Mesothelial cell of epicardium (in vitro differentiated cells): ENCODE measurements at regions not wholly inside any gene's neighbourhood (a gene's known extent, or its start where the extent isn't known, plus 50 kb on each side); places are given as distances from the start of the nearest gene placed in this dataset.
"Not testable (repeated sequence)": the region's sequence is repeated elsewhere in the genome, so short reads cannot be mapped to it uniquely, and the experiment has no call there.

Source experiments
- DNase-seq, 2 experiments: peaks; one replicate each; pipeline ENCODE4 v3.0.0; 2021; ENCODE audit warnings: low spot score in 2 of 2; ENCODE audit not compliant: unreplicated experiment in 2 of 2
- H3K27ac Mint-ChIP-seq: 2 replicates; pipeline ENCODE4 v1.8.0; 2021; ENCODE audit warnings: mixed read lengths
- H3K27me3 Mint-ChIP-seq: 2 replicates; pipeline ENCODE4 v1.8.0; 2021; ENCODE audit warnings: low read depth, mixed read lengths
- H3K36me3 Mint-ChIP-seq: 2 replicates; pipeline ENCODE4 v1.8.0; 2021; ENCODE audit warnings: mixed read lengths
- H3K4me1 Mint-ChIP-seq: 2 replicates; pipeline ENCODE4 v1.8.0; 2021; ENCODE audit warnings: mixed read lengths
- H3K4me3 Mint-ChIP-seq: 2 replicates; pipeline ENCODE4 v1.8.0; 2021; ENCODE audit warnings: mild to moderate bottlenecking, moderate library complexity, mixed read lengths
- H3K9me3 Mint-ChIP-seq: 2 replicates; pipeline ENCODE4 v1.8.0; 2021; ENCODE audit warnings: mixed read lengths
- TF ChIP-seq, protein P1 (sequence below): fragments of 200-600 bp; sonication (generic); IDR thresholded peaks from one replicate; pipeline ENCODE4 v1.5.0; 2021; ENCODE audit warnings: antibody characterized with exemption; ENCODE audit not compliant: unreplicated experiment

DNA sequence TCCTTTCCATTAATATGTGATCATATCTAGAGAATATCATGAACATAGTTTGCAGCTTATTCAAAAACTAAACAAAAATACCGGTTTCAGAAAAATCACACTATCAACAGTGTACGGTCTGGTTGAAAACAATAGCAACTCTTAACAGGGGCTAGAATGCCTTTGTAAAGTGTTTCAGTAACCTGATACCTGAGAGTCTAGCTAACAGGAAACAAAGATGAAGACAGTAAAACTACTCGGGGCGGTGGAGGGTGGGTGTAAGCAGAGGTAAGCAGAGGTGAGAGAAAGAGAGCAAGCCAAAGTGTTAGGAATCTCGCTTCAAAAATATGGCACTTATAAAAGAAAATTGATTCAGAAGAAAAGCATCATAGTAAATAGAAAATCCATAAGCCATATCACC is 109.0 kb upstream of the RGPD4 start:
- Mint-ChIP-seq H3K27me3 (no peaks in the 10 kb centered on the region), H3K4me1 (peaks cover 10% of the 10 kb centered on the region), H3K27ac (no peak overlapping the region), H3K36me3 (no peaks in the 10 kb centered on the region), H3K4me3 (no peak overlapping the region), H3K9me3 (no peaks in the 10 kb centered on the region)
- TF ChIP-seq, protein P1, sequence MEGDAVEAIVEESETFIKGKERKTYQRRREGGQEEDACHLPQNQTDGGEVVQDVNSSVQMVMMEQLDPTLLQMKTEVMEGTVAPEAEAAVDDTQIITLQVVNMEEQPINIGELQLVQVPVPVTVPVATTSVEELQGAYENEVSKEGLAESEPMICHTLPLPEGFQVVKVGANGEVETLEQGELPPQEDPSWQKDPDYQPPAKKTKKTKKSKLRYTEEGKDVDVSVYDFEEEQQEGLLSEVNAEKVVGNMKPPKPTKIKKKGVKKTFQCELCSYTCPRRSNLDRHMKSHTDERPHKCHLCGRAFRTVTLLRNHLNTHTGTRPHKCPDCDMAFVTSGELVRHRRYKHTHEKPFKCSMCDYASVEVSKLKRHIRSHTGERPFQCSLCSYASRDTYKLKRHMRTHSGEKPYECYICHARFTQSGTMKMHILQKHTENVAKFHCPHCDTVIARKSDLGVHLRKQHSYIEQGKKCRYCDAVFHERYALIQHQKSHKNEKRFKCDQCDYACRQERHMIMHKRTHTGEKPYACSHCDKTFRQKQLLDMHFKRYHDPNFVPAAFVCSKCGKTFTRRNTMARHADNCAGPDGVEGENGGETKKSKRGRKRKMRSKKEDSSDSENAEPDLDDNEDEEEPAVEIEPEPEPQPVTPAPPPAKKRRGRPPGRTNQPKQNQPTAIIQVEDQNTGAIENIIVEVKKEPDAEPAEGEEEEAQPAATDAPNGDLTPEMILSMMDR: no peak
- no peak for DNase-seq

GRCh38 chr2:107719141-107719540 is 107.6 kb upstream of the RGPD4 start:
- H3K9me3 Mint-ChIP-seq: no peaks in the 10 kb centered on the region

GRCh38 chr2:107719836-107720235 is 106.9 kb upstream of the RGPD4 start:
- Mint-ChIP-seq H3K9me3 (no peaks in the 10 kb centered on the region), H3K4me1 (peaks cover 10% of the 10 kb centered on the region), H3K4me3 (no peak overlapping the region), H3K27me3 (no peaks in the 10 kb centered on the region), H3K36me3 (no peaks in the 10 kb centered on the region), H3K27ac (no peak overlapping the region)
- DNase-seq: no peak
- TF ChIP-seq, protein P1: no peak

More at GRCh38 chr2:107719141-107719540, 107.6 kb upstream of the RGPD4 start:
- Mint-ChIP-seq H3K4me1 (peaks cover 10% of the 10 kb centered on the region), H3K27me3 (no peaks in the 10 kb centered on the region), H3K4me3 (no peak overlapping the region), H3K36me3 (no peaks in the 10 kb centered on the region), H3K27ac (no peak overlapping the region)
- TF ChIP-seq, protein P1: no peak
- DNase-seq: no peak

- no peaks in the 10 kb centered on the region for H3K9me3 Mint-ChIP-seq
- H3K27me3 Mint-ChIP-seq: no peaks in the 10 kb centered on the region
- H3K36me3 Mint-ChIP-seq: no peaks in the 10 kb centered on the region
- no peak for DNase-seq
- peaks cover 10% of the 10 kb centered on the region for H3K4me1 Mint-ChIP-seq
- TF ChIP-seq, protein P1: no peak
- no peak overlapping the region for H3K27ac Mint-ChIP-seq
- no peak overlapping the region for H3K4me3 Mint-ChIP-seq
Measured at GRCh38 chr2:107721178-107721577, 105.5 kb upstream of the RGPD4 start.

GRCh38 chr2:107721586-107721985 is 105.1 kb upstream of the RGPD4 start:
- Mint-ChIP-seq H3K9me3 (no peaks in the 10 kb centered on the region), H3K27ac (no peak overlapping the region), H3K4me1 (peaks cover 10% of the 10 kb centered on the region), H3K27me3 (no peaks in the 10 kb centered on the region), H3K36me3 (no peaks in the 10 kb centered on the region), H3K4me3 (no peak overlapping the region)
- TF ChIP-seq, protein P1: no peak
- DNase-seq: no peak

GRCh38 chr2:107725824-107726223 is 100.9 kb upstream of the RGPD4 start:
- H3K36me3 Mint-ChIP-seq, DNase-seq, H3K27me3 Mint-ChIP-seq, H3K4me3 Mint-ChIP-seq, H3K27ac Mint-ChIP-seq, H3K4me1 Mint-ChIP-seq, H3K9me3 Mint-ChIP-seq: not testable (repeated sequence)
